Panc1 (cell line): ENCODE measurements at regions not wholly inside any gene's neighbourhood (a gene's known extent, or its start where the extent isn't known, plus 50 kb on each side); places are given as distances from the start of the nearest gene placed in this dataset.

ENCODE experiments used
- CTCF ChIP-seq: fragments of 450-650 bp; IDR thresholded peaks from 2 replicates; pipeline ENCODE4 v1.5.1; 2017; ENCODE audit warnings: mild to moderate bottlenecking
- POLR2AphosphoS5 ChIP-seq: IDR thresholded peaks from 2 replicates; pipeline ENCODE4 v1.6.1; 2012; ENCODE audit warnings: mild to moderate bottlenecking, low read depth, low read length, moderate library complexity
- TF ChIP-seq, protein P1 (sequence below), 2 experiments: IDR thresholded peaks; 2 replicates each; pipeline ENCODE4 v1.6.1; 2011 to 2012; ENCODE audit warnings: low read depth in 2 of 2, control low read depth in 1 of 2, low read length in 1 of 2, mild to moderate bottlenecking in 1 of 2, moderate library complexity in 1 of 2; ENCODE audit not compliant: insufficient read depth in 1 of 2

- TF ChIP-seq CTCF (no peak), POLR2AphosphoS5 (no peak)
- TF ChIP-seq, protein P1, sequence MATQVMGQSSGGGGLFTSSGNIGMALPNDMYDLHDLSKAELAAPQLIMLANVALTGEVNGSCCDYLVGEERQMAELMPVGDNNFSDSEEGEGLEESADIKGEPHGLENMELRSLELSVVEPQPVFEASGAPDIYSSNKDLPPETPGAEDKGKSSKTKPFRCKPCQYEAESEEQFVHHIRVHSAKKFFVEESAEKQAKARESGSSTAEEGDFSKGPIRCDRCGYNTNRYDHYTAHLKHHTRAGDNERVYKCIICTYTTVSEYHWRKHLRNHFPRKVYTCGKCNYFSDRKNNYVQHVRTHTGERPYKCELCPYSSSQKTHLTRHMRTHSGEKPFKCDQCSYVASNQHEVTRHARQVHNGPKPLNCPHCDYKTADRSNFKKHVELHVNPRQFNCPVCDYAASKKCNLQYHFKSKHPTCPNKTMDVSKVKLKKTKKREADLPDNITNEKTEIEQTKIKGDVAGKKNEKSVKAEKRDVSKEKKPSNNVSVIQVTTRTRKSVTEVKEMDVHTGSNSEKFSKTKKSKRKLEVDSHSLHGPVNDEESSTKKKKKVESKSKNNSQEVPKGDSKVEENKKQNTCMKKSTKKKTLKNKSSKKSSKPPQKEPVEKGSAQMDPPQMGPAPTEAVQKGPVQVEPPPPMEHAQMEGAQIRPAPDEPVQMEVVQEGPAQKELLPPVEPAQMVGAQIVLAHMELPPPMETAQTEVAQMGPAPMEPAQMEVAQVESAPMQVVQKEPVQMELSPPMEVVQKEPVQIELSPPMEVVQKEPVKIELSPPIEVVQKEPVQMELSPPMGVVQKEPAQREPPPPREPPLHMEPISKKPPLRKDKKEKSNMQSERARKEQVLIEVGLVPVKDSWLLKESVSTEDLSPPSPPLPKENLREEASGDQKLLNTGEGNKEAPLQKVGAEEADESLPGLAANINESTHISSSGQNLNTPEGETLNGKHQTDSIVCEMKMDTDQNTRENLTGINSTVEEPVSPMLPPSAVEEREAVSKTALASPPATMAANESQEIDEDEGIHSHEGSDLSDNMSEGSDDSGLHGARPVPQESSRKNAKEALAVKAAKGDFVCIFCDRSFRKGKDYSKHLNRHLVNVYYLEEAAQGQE (IDR thresholded peaks at IDR 0.05; ENCODE audit: insufficient read depth in 1 of 2, low read depth in 2 of 2, low read length in 1 of 2) = no peak
Observed at GRCh38 chr4:187451776-187452175, 543.8 kb upstream of the ZFP42 start.
